ENCODE measurements at regions not wholly inside any gene's neighbourhood (a gene's known extent, or its start where the extent isn't known, plus 50 kb on each side); places are given as distances from the start of the nearest gene placed in this dataset.

- TF ChIP-seq CTCF (IDR thresholded peaks at IDR 0.05; ENCODE audit: low read depth, low read length) = no peak
- TF ChIP-seq MAX (IDR thresholded peaks at IDR 0.05; ENCODE audit: low read depth, low read length) = no peak
- TF ChIP-seq POLR2A (IDR thresholded peaks at IDR 0.05; ENCODE audit: extremely low read depth, insufficient read length) = no peak
- TF ChIP-seq MYC (IDR thresholded peaks at IDR 0.05; ENCODE audit: low read depth, low read length) = no peak
These were observed 116.7 kb downstream of the KCNF1 start for GRCh38 chr2:11028407-11028916.

Data from NB4 (cell line).